ENCODE measurements at regions not wholly inside any gene's neighbourhood (a gene's known extent, or its start where the extent isn't known, plus 50 kb on each side); places are given as distances from the start of the nearest gene placed in this dataset.

DNA sequence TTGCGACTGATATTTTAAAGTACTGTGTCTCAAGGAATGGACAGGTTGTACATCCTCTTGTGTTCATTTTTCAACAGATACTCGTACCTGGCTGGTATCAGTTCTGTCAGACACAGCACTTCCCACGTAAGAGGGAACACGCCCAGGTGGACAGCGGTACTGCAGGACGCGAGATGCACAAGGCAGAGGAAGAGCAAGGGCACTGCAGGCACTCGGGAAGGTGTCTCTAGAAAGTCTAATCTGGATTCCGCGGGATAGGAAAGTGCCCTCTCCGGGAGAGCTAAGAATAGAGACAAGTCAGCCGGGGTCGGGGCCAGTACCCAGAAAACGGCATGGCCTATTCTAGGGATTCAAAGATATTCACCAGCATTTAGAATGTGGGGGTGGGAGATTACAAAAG, 94.2 kb upstream of the MBOAT1 start:
- no peak for TF ChIP-seq POLR2A (IDR thresholded peaks at IDR 0.05; ENCODE audit: low read length)
- TF ChIP-seq GATA1 (IDR thresholded peaks at IDR 0.05; ENCODE audit: low read depth, low read length): no peak

Data from erythroblast (primary cell).